Daoy (cell line): ENCODE measurements at regions not wholly inside any gene's neighbourhood (a gene's known extent, or its start where the extent isn't known, plus 50 kb on each side); places are given as distances from the start of the nearest gene placed in this dataset.
A peak's percentile ranks its signal among the peaks of the same experiment; 100 is the strongest.

Source experiments
- DNase-seq: peaks from one replicate; pipeline ENCODE4 v3.0.0-alpha.2; 2015; ENCODE audit warnings: low read depth

DNA sequence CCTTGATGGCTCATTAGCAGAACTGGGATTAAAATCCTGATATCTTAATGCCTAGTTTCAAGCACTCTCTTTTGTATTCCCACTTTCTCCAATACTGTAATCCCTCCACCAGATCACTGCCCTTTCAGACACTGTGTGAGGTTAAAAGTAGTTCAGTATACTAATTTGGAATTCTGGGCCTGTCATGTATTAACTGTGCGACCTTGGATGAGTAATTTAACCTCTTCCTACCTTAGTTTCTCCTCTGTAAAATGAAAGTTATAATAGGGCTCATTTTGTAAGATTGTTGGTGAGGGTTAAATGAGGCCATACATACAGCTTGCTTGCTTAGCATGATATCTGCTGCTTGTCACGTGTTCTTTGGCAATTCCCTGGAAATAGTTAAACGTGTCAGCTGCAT is 207.3 kb upstream of the HS3ST1 start:
- no peak for DNase-seq

DNA sequence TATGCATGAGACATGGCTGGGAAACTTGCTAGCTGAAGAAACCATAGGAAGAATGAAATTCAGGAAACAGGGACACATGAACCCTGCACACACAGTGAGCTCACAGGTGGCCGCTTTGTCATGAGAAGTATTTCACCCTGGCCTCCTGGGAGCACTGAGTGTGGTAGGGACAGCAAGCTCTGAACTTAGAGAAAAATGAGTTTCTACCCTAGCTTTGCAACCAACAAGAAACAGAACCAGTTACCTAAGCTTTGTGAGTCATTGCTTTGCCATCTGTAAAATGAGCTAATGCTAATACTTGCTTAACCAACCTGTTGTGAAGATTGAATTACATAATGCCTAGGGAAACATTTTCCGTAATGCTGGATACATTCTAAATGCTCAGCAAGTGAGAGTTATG is 206.6 kb upstream of the HS3ST1 start:
- DNase-seq = peak; percentile 9

DNA sequence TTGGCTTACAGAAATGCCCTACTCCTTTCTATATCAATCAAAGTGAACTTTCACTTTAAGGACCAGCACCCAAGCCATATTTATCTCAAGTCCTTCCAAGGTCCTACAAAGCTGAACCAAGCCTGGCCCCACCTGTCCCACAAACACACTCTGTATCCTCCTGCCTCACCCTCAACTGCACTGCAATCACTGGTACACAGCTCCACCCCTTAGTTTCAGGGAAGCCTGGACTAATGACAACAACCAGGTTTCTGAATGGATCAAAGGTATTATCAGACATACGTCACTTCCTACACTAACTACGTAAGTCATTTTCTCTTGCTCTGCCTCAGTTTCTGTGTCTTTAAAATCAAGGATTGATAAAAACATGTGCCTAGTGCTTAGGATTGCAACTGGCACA is 205.6 kb upstream of the HS3ST1 start:
- no peak for DNase-seq

DNA sequence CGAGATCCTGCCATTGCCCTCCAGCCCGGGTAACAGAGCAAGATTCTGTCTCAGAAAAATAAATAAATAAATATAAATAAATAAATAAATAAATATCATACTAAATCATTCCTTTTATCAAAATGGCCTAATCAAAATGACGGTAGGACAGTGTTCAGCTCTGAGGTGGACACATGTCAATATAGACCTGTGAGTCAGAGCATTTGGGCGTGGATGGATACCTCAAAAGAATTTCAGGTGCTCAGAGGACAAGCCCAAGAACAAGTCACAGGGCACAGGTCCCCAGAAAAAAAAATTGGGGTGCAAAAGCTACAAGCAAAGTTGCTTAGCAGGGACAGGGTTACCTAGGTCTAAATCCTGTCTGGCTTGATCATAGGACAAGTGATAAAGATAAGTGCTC is 204.7 kb upstream of the HS3ST1 start:
- DNase-seq = no peak

DNA sequence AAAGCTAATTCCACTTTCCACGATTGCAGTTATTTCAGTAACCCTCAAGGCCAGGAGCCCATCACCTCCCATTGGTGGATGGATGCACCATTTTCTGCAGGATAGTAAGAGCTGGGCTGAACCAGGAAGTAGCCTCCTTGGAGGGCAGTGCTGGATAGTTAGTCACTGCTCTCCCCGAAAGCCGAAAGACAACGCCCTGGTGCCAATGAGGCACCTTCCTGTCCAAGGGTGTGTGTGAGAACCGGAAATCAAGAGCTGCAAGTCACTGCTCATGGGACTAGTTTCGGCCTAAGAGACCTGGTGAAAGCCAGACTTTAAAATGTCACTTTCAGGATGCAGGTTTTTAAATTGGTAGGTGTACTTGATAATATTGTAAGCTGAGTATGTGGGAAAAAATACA is 203.8 kb upstream of the HS3ST1 start:
- DNase-seq = peak; percentile 17

DNA sequence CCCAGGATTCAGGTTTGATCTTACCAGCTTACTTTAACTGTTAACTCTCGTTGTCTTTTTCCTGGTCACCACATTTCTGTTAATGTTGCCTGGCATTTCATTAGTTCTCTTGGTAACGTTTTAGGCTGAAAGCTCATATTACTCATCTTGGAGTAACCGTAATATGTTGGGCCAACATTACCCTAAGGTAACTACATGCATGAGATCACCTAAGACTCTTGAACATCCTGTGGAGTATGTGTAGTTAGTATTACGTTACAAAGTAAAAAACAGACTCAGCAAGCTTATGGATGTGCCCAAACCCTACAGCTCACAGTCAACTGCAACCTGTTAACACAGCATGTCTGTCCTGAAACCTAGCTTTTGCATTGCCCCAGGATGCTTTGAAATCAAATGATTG is 203.3 kb upstream of the HS3ST1 start:
- DNase-seq = no peak

DNA sequence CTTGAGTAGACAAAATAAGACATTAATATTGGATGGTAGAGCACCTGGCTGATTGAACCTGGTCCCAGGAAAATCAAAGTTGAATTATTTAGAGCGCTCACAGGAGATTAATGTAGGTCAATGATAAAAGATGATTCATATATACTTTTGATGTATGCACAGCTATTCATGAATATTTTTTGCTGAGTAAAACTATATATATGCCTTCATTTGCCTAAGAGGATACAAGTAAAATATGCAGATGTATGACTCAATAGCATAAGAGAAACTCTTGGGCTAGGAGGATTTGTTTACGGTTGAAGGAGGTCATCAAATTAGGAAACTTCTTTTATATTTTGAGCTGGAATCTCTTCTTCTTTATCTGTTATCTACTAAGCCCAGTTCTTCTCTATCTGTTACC is 202.7 kb upstream of the HS3ST1 start:
- no peak for DNase-seq

DNA sequence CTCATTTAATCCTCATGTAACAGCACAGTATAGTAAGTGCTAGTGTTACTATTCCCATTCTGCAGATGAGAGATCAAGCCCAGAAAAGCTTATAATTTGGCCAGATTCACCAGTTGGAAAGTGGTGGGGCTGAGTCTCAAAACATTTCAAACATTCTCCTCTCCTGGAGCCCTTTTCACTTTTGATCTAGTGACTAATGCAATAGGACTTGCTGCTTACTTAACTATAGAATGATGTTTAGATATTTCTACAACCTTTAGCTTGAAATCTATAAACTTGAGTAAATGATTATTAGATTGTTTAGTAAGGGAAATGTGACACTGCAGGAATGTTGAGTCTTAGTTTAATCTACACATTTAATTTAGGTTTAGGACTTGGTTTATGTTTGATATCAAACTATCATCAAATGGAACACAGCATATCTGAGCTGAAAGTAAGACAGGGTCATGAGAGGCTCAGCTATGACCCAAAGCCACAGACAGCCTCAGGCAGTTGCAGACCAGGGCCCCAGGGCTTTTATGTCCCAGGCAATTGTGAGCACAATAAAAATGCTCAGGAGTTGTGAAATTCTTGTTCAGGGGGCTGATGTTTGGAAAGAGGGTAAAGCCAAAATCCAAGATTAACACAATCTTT is 199.5 kb upstream of the HS3ST1 start:
- no peak for DNase-seq

DNA sequence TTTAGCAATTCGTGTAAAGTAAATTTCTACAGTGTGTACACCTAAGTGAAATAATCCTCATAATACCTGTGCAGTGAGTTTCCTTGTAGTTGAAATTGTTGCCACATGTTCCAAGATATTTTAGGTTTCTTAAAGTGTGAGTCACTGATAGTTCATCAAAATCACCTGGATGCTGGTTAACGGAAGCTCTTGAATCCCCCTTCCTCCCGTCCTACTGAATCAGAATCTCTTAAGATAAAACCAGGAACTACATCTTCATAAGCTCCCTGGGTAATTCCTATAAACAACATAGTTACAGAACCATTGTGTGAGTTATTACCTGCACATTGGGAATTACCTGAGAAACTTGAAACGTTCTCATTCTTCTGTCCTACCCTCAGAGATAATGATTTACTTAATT is 197.4 kb upstream of the HS3ST1 start:
- DNase-seq = no peak

DNA sequence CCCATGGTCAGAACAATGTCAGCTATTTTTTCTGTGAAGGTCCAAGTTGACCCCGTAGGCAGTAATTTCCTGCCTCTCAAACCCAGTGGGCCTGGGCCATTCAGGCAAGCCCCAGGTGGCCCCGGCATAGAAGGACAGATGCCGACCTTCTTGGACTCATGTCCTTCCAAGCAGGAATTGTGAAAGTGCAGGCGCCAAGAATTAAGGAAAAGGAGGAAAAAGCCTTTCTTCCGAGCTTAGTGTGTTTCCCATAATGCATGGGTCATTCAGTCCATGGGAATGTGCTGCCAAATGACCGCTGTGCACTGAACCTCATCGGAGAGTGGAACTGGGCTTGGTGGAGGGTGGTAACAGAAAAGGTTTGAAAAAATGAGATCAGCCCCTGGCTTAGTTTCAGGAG is 196.5 kb upstream of the HS3ST1 start:
- DNase-seq = no peak

DNA sequence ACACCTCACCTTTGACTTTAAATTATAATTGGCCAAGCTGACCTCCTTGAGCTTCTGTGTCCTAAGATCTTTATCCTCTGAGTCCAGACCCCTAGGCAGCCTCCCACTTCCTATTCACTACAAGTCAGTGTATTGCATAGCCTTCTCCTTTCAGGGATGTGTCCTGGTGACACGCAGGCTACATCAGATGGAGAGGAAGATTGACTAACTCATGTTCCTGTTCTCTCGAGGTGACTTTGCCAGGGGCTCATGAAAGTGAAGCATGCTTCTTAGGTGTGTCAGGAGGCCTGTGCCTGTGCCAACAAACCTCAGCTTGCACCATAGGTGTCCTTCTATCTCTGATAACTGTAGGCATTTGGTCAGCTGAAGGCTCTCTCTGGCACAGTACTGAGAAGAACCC is 195.7 kb upstream of the HS3ST1 start:
- DNase-seq = no peak

DNA sequence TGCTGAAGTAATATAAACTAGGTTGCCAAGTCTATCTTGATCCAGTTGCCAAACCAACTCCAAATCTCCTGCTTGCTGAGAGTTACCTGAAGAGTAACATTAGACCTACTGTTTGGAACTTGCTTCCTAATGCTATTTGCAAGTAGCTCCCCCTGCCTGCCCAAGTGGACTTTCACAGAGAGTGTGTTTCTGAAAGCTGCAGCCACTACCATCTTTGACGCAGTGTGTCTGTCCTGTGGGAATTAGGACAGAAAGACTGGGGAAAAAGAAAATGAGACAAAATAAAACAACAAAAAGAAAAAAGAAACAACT is 195.0 kb upstream of the HS3ST1 start:
- no peak for DNase-seq

DNA sequence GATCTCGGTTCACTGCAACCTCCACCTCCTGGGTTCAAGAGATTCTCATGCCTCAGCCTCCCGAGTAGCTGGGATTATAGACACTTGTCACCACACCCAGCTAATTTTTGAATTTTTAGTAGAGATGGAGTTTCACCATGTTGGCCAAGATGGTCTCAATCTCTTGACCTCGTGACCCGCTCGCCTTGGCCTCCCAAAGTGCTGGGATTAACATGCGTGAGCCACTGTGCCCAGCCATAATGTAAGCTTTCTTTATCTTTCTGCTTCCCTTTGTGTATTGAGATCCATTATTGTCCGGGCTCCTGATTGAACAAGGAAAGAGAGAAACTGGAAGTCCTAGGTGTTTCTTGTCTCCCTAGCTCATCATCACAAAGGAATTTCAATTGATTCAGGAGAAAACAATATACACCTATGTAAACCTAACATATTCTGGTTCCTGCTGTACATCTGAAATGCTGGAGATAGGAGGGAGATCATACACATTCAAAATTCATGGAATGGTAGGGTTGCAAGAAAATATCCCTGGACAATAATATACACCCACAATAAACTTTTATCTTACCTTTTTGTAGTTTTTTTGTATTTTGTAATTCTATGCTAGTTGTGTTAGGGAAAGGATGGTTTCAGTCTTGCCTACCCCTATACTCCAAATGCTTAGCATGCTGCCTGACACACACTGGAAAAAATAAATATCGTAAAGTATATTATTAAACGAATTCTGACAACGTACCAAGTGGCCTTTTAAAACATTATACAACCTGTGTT is 194.4 kb upstream of the HS3ST1 start:
- DNase-seq = no peak

DNA sequence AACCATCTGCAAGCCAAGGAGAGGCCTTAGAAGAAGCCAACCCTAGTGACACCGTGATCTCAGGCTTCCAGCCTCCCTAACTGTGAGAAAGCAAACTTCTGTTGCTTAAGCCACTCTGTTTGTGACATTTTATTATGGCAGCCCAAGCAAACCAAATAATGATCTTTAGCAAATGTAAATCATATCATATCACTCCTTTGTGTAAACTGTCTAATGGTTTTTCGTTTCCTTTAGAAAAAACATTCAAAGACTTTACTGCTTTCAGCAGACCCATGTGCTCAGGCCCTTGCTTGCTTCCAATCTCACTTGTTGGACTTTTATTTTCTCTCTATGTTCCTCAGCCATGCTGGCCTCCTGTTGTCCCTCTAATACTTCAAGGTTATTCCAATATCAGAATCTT is 192.2 kb upstream of the HS3ST1 start:
- DNase-seq = no peak

DNA sequence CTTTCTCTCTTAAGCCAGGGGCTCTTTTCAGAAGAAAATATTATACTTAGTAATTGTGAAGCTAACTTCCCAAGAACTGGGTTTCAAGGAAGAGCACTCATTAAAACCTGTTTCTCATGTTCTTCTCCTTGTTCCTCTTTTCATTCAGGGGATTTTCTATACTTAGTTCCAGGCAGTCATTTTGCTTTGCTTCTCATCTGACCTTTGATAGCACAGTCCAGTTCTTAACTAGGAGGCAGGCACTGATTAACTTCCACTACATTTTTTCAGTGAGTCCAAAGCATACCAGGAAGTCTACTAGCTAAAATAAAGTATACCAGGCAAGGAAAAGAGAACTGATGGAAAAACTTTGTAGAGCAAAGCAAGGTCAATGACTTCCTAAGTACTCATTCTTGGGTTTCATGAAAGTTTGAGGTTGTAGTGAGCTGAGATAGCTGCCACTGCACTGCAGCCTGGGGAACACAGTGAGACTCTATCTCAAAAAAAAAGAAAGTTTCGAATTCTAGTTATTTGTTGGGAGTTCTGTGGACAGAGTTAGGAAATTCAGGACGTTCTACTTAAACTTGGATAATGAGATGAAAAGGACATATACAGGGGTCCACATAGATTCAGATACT is 190.1 kb upstream of the HS3ST1 start:
- DNase-seq = no peak

DNA sequence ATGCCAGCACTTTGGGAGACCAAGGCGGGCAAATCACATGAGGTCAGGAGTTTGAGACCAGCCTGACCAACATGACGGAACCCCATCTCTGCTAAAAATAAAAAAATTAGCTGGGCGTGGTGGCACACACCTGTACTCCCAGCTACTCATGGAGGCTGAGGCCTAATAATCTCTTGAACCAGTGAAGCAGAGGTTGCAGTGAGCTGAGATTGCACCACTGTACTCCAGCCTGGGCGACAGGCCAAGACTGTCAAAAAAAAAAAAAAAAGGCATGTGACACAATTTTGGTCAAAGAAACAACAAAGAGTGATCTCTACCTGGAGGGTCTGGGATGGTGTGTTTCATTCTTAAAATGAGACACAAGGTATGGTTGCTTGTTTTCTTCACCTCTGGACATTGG is 188.2 kb upstream of the HS3ST1 start:
- no peak for DNase-seq

DNA sequence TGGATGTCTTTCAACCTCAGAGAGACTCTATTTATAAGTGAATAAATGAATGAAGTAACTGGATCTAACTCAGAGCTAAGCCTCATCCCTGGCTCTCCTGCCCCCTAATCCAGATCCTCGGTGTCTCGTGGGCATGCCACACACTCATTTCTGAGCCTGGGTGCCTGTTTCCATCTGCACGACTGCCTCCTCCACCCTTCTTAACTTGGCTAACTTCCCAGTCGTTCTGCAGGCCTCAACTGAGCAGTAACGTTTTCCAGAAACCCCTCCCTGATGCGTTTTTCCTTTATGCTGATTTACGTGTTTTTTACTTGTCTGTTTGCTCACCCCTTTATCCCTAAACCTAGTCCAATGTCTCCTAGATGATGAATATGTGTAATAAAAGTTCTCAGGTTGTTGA is 186.9 kb upstream of the HS3ST1 start:
- DNase-seq = no peak

DNA sequence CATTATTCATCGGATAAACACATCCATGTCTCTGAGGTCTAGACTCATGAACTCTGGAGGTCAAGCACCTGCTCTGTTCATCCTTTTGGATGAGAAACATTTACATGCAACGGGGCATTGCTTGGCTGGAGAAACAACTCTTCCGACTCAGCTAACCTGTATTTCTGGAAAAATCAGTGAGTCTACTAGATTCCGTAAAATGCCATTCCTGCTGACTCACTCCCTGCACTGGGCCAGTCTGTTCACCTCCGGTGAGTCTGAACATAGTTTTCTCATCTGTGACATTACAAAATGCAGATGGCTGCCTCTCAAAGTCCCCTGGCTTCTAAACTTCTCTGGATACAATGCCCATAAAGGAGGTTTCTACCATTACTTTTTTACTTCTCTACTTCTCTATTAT is 185.7 kb upstream of the HS3ST1 start:
- DNase-seq = no peak

DNA sequence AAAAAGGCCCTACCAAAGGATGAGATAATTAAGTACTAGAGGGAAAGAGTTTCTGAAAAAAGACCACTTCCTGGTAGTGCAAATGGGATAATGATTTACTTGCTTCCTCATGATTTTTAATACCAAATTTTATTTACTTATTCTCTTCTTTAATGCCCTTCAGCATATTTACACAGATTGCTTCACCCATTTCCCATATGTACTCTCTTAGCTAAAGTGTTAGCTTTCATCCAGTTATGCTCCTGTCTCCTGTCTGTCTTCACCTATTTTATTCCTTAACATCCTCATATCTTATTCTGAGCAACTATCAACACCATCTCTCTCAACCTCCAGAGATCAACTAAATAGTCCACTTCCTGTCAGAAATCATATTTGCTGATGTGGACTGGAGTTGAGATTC is 183.2 kb upstream of the HS3ST1 start:
- DNase-seq = no peak

DNA sequence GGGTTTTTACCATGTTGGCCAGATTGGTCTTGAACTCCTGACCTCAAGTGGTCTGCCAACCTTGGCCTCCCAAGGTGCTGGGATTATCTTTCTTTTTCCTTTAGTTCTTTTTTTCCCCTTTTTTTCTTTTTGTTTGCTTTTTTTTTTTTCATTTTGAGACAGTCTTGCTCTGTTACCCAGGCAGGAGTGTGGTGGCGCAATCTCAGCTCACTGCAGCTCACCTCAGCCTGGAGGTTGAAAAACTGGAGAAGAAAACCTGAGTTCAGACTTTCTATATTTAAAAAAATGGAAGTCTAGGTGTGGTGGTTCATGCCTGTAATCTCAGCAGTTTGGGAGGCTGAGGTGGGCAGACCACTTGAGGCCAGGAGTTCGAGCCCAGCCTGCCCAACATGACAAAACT is 181.1 kb upstream of the HS3ST1 start:
- no peak for DNase-seq

DNA sequence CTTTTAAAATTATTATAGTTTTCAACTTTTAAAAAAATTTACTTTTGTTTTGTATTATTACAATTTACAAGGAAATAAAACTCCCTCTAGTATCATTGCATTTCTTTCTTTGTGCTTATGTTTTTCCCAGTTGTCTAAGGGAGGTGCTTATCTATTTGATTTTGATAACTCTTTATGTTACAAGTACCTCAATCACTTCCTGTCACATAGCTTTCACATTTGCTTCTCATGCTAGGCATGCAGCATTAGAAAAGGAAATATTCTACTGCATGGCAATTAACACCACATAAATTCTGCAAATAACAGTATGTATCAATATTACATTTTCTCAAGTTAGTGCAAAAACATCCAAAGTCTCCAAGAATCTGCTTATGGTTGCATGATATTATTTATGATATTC is 180.3 kb upstream of the HS3ST1 start:
- DNase-seq = no peak

DNA sequence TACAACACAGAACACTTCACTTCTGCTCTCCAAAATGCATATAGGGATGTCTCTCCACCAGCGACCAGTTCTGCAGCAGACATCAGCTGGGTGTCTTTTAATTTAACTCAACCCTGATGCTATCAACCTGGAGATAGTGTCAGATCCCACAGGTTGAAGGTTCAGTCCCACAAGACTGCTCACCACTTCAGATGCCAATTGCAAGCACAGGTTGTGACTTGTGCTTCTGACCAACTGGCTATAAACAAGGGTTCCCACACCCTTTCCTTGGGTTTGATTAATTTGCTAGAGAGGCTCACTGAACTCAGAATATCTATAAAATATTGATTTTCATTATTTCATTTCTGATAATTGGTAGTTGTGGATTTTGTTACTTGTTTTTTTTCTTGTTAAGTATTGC is 177.4 kb upstream of the HS3ST1 start:
- DNase-seq = no peak

DNA sequence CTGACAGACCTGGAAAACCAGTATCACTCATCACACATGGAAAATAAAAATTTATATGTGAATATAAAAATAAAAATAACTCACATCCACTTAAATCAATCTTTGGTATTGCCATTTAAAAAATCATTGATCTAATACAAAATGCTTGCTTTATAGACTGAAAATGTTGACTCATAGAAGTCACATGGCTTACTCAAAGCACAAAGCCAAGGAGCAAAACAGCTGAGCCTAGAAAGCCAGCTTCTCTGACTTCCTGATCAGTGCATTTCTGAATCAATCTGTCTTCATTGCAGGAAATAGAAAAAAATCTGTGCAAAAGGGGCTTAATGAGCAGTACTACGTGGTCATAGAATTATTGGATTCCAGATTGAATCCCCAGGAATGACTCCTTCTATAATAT is 176.9 kb upstream of the HS3ST1 start:
- DNase-seq = no peak

DNA sequence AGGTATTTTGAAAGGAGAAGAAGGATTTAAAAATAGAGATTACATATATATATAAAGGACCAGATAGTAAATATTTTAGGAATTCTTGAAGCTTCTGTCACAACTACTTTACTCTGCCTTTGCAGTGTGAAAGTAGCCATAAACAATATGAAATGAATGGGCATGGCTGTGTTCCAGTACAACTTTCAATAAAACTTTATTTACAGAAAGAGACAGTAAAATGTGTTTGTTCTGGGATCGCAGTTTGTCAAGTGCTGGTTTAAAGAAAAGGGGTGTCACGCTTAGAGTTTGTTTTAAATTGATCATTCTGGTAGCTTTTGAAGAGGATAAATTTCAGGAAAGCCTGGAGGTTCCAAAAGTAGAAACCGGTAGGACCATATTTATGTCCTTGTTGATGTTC is 176.1 kb upstream of the HS3ST1 start:
- no peak for DNase-seq
